H1 (cell line): ENCODE measurements at regions not wholly inside any gene's neighbourhood (a gene's known extent, or its start where the extent isn't known, plus 50 kb on each side); places are given as distances from the start of the nearest gene placed in this dataset.

Source experiments
- CTBP2 ChIP-seq: IDR thresholded peaks from 2 replicates; pipeline ENCODE4 v1.7.0; 2011; ENCODE audit warnings: borderline replicate concordance, mild to moderate bottlenecking, moderate library complexity, mixed read lengths, low read length; ENCODE audit not compliant: insufficient read depth, insufficient read length
- PHF8 ChIP-seq: fragments of 200-600 bp; sonication (generic); conservative IDR thresholded peaks from 2 replicates; pipeline ENCODE4 v1.7.1; 2012; ENCODE audit warnings: low read depth, mild to moderate bottlenecking, inconsistent platforms, low read length, moderate library complexity
- SIN3A ChIP-seq, 2 experiments: IDR thresholded peaks in 1 of 2; conservative IDR thresholded peaks in 1 of 2; 2 replicates each; pipeline ENCODE4 v1.6.1; 2011 to 2012; ENCODE audit warnings: low read length in 2 of 2, improper control_type of control experiment in 1 of 2, low read depth in 1 of 2, mild to moderate bottlenecking in 1 of 2
- SIX5 ChIP-seq: IDR thresholded peaks from 2 replicates; pipeline ENCODE4 v1.6.1; 2011; ENCODE audit warnings: mild to moderate bottlenecking, low read depth, low read length

GRCh38 chr20:48339986-48340882 is 487.6 kb downstream of the PREX1 start (continued):
- TF ChIP-seq PHF8, result no peak
- no peak for TF ChIP-seq CTBP2
- TF ChIP-seq SIX5, result no peak
- TF ChIP-seq SIN3A (conservative IDR thresholded peaks at IDR 0.05 in 1 of 2, IDR thresholded peaks at IDR 0.05 in 1 of 2; ENCODE audit: low read depth in 1 of 2, low read length in 2 of 2), result no peak
